ENCODE measurements at regions not wholly inside any gene's neighbourhood (a gene's known extent, or its start where the extent isn't known, plus 50 kb on each side); places are given as distances from the start of the nearest gene placed in this dataset.

DNA sequence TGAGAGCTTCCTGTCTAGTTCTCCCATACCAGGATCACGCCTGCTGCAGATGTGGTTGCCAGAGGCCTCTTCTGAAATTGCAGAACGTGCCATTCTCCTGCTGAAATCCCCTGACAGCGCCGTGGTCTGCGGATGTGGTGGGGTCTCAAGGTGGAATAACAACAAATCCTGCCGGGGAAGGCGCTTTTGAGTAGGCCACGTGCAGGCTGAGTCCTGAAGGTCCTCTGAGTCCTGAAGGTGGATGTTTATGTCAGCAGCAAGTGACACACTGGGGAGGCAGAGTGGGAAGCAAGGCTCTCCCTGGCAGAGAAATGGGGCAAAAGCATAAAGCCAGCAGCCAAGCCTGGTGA is 241.4 kb downstream of the MYCN start:
- WGBS, 3 donors, result 85 to 89% (median 88%) methylated on average over 8 of the region's 8 CpGs
- H3K27ac ChIP-seq (ENCODE audit: low read depth, low read length), result no peak overlapping the region

DNA sequence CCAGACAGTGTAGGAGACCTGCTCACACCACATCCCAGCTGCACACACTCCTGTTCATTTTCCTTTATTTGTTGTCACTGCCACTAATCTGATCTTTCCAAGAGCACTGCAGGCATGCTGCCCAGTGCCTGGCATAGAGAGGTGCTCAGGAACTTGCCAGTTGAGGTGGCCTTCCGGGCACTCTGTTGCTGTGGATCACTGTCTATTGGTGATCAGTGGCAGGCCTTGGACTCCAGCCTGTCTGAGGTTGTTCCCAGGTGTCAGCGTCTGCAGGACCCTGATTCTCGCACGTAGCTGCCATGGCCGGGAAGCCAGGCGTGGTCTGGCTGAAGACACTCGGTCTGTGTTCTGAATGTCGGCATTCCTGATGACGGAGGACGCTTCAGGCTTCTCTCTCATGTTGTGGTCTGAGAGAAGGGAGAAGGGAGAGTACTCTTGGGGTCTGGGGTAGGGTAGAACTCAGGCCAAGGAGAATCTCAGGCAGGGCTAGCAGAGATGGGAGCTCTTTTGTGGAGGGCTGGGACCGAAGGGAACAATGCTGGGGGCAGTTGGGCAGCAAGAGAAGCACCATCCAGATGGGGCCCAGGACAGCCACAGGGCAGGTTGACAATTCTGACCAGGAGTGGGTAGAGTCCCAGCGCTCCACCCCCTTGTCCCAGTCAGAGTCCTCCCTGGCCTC is 240.9 kb downstream of the MYCN start:
- 89 to 94% (median 93%) methylated on average over 12 of the region's 12 CpGs for WGBS, 3 donors
- H3K27ac ChIP-seq (ENCODE audit: low read depth, low read length), result no peak overlapping the region

DNA sequence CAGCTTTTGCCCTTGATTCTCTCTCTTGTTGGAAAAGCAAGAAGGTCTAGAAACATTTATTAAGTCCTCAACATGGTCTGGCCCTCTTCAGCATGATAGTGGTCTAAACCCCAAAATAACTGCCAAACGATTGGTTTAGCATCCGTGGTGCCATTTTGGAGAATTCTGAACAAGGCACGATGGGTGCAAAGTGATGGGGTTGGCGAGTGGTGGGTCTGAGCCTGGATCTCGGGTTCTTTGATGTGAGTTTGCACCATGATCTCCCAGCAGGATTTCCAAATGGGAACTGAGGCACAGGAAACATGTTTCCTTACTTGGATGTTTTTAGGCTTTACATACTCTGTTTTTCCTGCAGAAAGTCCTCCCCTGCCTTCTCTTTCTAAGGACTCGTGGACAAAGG is 240.3 kb downstream of the MYCN start:
- H3K27ac ChIP-seq (ENCODE audit: low read depth, low read length), result no peak overlapping the region
- WGBS, 3 donors, result 88 to 91% (median 89%) methylated on average over 6 of the region's 6 CpGs

DNA sequence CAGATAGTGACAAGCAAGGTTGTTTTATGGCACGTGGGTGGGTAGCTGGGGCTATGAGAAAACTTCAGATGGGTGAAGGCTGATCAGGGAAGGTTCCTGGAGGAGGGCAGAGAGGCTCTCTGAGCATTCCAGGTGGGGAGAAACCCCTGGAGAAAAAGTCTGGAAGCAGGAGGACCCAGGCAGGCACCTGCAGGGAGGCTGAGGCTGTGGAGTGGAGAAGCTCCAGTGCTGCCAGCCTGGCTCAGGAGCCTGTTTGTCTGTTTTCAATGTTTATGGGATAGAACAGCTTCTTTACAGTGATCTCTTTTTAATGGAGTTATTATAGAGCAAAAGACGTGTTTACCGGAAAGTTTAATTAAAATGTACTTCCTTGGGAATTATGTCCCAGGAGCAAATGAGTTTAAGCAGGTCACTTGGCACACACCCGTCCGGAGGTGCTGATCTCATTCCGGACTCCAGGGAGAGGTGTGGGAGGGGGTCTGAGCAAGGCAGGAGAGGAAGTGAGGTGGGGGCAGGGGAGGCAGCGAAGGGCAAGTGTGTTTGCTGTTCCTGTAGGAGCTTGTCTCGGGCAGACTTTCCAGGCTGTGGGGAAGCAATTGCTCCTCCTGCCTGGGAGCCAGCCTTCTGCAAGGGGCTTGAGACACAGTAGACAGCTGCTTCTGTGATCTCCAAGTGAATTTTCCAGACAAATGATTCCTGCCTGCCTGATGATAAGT is 239.5 kb downstream of the MYCN start:
- WGBS, 3 donors, result 27 to 60% (median 47%) methylated on average over 8 of the region's 8 CpGs
- no peak overlapping the region for H3K27ac ChIP-seq (ENCODE audit: low read depth, low read length)

DNA sequence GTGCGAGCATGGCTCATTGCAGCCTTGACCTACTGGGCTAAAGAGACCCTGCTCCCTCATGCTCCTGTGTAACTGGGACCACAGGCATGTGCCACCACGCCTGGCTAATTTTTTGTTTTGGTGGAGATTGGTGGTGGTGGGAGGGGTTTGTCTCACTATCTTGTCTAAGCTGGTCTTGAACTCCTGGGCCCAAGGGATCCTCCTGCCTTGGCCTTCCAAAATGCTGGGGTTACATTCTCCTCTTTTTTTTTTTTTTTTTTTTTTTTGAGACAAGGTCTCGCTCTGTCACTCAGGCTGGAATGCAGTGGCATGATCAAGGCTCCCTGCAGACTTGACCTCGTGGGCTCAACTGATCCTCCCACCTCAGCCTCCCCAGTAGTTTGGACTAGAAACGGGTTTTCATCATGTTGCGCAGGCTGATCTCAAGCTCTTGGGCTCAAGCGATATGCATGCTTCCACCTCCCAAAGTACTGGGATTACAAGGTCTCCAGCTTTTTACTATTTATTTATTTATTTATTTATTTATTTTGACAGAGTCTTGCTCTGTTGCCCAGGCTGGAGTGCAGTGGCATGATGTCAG is 238.3 kb downstream of the MYCN start:
- 94 to 96% (median 95%) methylated on average over 7 of the region's 7 CpGs for WGBS, 3 donors
- H3K27ac ChIP-seq (ENCODE audit: low read depth, low read length), result no peak overlapping the region

DNA sequence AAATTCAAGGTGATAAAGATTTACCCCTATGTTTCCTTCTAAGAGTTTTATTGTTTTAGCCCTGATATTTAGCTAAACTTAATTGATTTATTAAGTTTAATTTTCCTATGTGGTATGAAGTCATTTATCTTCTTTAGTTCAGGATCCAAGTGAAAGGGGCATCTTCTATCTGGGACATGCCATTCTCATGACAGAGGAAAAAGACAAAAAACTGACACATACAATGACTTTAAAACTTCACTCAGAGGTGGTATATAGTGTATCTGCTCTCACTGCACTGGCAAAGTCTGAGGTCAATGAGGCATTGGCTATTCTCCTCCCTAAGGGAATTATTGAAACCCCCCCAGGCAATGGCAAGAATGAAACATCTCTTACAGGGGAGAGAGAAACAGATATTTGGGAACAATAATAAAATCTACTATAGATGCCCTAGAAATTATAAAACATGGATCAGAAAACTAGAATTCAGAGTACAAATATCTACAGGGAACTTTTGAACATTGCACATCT is 237.4 kb downstream of the MYCN start:
- no peak overlapping the region for H3K27ac ChIP-seq (ENCODE audit: low read depth, low read length)

DNA sequence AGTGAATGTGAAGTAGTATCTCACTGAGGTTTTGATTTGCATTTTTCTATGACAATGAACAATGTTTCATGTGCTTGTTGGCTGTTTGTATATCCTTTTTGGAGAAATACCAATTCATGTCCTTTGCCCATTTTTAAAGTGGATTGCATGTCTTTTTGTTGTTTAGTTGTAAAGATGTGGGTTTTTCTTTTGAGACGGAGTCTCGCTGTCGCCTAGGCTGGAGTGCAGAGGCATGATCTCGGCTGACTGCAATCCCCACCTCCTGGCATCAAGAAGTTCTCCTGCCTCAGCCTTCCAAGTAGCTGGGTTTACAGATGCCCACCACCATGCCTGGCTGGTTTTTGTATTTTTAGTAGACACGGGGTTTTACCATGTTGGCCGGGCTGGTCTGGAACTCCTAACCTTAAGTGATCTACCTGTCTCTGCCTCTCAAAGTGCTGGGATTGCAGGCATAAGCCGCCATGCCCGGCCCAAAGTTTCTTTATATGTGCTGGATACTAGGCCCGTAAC is 236.7 kb downstream of the MYCN start:
- H3K27ac ChIP-seq (ENCODE audit: low read depth, low read length), result no peak overlapping the region
- 92 to 96% (median 95%) methylated on average over 9 of the region's 9 CpGs for WGBS, 3 donors

DNA sequence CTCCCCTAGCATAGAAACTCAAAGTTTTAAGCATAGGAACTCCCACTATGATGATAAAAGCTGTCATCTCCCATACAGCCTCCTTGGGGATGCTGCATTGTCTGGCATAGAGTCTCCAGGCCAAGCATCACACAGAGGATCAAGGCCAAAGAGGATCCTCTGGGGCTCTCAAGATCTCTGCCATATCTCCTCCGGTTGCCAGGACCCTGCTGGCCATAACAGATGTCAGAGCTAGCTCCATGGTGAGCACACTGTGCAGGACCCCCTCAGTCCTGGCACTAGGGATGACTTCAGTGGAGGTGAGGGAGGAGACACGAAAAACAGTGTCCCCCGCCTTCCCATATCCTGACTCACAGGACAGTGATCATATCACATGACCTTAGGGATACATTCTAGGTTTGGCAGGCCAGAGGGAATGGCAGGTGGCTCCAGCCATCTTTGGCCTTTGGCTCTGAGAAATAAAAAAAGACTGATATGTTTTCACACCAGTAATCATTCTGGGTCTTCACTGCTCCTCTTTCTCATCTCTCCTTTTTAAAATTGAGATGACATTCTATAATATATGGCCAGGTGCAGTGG is 235.0 kb downstream of the MYCN start:
- no peak overlapping the region for H3K27ac ChIP-seq (ENCODE audit: low read depth, low read length)
- WGBS, 3 donors, result 88 to 96% (median 89%) methylated on average over 3 of the region's 3 CpGs

DNA sequence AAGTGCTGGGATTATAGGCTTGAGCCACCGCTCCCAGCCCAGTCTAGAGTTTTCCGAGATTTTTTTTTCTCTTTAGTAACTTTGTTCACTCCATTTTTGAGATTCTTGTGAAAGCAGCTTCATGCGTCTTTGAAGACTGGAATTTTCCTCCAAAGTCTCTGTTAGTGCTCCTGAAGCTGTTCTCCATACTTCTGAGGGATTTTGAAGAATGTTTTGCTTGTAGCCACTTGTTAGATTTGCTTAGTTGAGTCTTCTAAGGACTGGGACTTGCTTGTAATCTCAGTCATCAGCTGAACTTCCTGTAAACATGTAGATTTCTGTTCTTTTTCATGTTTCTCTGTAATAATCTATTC is 234.3 kb downstream of the MYCN start:
- 90 to 95% (median 94%) methylated on average over 3 of the region's 3 CpGs for WGBS, 3 donors

DNA sequence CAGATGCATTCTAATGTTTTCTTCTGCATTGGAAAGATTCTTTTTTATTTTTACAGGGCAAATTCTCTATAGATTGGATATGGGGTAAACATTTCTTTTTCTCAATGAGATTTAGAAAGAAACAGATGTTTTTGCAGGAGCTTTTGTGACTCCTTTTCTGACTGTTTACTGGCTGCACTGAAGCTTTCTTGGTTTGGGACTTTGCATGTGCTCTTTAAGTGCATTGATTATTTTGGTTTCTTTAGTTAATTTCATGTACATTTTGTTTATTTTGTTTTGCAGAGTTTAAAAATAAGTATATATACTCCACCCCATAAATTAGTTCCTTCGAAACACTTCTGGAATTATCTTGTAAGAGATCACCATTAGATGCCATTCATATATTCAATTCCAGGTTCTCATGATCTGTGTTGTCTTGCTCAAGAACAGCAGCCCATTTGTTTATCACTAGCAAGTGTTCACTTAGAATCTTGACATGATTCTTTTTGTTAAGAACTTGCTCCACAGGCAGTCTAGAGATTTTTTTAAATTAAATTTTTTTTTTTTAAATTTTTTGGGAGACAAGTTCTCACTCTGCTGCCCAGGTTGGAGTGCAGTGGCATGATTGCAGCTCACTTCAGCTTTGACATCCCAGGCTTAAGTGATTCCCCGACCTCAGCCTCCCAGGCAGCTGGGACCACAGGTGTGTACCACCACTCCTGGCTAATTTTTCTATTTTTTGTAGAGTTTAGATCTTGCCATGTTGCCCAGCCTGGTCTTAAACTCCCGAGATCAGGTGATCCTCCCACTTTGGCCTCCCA is 233.7 kb downstream of the MYCN start:
- H3K27ac ChIP-seq (ENCODE audit: low read depth, low read length), result no peak overlapping the region
- 81 to 89% (median 86%) methylated on average over 3 of the region's 3 CpGs for WGBS, 3 donors

More for the DNA sequence above, 234.3 kb downstream of the MYCN start:
- H3K27ac ChIP-seq (ENCODE audit: low read depth, low read length), result no peak overlapping the region

DNA sequence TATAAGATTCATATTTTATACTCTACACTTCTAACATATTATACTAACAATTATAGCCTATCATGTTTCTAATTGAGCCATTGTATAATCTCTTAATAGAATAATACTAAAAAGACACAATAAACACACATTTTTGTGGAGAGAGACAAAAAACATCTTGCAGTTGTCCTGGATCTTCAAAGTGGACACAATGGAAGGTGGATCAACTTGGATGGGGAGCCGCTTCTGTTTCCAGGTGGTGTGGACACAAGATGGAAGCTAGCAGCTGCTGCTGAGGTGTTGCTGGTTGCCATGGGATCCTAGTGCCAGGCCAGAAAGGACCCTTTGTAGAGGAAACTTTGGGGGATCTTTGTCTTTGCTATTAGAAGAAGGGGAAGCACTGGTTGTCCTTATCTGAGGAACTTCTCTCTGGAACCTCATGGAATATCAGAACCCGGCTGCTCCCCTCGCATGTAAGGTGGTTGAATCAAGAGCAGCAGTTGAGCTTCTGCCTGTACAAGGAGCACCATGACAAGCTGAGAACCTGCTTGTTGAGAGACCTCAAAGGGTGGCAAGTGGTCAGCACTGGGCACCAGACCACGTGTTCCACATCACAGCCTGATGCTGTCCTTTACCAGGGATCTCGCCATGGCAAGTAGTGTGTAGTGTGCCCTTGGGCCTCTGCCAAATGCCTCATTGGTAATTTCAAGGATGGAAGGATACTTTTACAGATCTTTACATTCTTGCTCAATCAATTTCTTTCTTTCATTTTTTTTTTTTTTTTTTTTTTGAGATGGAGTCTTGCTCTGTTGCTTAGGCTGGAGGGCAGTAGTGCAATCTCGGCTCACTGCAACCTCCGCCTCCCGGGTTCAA is 232.2 kb downstream of the MYCN start:
- no peak overlapping the region for H3K27ac ChIP-seq (ENCODE audit: low read depth, low read length)
- WGBS, 3 donors, result 92 to 96% (median 95%) methylated on average over 8 of the region's 8 CpGs

DNA sequence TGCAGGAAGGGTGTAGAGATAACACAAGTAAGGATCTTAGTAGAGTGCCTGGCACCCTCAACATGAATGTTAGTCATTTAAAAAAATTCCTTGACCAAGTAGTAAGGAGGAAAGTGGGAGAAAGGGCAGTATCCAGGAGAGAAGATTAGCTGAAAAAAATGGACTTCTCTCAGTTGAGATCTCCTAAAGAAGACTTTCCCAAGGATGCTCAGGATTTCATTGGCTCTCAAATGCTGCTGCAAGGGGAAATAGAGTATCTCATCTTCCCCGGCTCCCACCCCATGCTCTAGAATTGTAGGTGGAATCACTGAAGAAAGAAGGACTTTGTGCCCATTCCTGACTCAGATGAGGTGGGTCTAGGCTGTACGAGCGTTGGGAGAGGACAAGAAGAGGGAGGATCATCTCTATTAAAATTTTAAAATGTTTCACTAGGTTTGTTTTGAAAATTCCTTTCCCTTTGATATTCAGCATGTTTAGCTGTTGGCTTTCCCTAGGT is 231.1 kb downstream of the MYCN start:
- WGBS, 3 donors, result 88 to 95% (median 92%) methylated on average over 3 of the region's 3 CpGs

DNA sequence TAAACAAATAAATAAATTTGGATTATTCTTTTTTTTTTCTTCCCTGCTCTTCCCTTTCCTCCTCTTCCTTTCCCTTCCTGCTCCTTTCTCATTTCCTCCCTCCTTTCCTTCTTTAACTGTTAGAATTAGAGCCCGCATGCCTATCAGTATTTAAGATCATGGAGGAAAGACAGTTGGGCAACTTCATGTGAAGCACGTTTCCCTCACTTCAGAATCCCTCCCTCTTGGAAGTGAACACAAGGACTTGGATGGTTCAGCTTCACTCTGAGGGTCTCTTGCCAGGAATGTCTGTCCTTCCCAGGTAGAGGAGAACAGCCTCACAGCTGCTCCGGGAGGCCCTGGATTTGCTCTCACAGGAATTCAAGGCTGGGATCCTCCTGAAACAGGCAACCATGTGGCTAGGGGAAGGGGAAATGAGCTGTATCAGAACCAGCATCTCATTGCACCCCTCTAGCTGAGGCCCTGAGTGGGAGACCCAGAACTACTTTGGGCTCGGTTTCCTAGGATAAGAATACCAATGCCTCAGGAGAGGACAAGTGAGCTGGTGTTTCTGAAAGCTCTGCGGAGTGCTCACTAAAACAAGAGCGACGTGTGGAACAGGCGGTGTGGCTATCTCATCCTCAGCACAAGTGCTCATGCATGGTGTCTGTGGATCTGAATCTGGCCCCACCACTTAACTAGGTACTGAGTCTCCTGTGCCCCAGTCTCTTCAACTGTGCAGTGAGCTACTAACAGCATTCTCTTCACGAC is 230.5 kb downstream of the MYCN start:
- no peak overlapping the region for H3K27ac ChIP-seq (ENCODE audit: low read depth, low read length)
- 86 to 90% (median 87%) methylated on average over 9 of the region's 9 CpGs for WGBS, 3 donors

More for the DNA sequence above, 231.1 kb downstream of the MYCN start:
- no peak overlapping the region for H3K27ac ChIP-seq (ENCODE audit: low read depth, low read length)

DNA sequence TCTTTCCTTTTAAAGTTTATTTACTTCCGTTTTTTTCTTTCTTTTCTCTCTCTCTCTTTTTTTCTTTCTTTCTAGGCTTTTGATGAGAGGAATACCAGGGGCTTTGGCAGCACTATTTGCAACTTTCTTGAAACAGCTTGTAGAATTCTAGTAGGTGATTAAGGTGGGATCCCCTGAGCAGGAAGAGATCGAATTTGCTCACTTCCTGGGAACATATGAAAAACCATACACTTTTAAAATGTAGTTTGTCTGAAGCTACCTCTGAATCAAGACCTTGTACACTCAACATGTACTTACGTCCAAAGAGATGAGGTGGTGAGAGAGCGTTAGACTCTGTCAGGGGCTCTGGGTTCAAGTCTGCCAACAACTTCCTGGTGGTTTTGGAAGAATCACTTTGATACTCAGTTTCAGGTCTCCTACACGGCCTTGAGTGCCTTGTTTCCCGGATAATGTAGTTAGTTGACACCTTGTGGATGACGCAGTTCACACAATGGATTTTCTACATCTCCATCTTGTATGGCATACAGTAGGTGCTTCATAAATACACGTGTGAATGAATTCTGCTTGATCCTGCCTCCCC is 229.1 kb downstream of the MYCN start:
- whole genome bisulfite sequencing, 3 donors, result 81 to 85% (median 83%) methylated on average over 8 of the region's 8 CpGs
- no peak overlapping the region for H3K27ac ChIP-seq (ENCODE audit: low read depth, low read length)

DNA sequence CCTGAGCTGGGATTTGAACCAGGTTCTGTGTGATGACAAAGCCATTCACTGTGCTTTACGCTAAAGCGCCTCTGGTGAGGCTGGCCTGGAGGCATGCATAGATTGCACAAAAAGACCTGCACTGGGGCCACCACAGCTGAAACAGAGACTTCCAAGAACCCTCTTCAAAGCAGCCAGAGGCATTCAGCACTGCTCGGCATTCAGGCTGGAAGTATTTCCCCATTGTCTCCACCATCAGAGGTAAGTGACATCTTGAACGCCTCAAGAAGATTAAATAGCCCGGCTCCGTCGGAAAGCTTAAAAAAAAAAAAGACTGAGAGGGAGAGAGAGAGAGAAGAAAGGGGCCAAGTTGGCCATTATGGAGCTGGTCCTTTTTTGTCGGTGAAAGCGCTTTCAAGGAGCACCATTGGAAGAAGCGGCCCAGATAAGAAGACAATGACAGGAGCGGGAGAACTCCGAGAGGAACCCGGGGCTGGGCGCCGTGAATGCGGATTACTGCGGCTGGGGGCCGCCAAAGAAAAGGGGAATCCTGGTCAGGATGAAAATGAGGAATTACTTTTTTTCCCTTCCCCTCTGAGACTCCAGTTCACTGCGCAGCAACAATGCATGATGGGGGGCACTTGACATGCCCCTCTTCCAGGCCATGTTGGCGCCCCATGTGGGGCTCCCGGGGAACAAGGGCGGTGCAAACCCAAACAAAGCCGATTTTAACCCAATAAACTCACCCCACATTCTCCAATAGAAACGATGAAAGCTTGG is 228.3 kb downstream of the MYCN start:
- 83 to 90% (median 87%) methylated on average over 24 of the region's 24 CpGs for WGBS, 3 donors
- no peak overlapping the region for H3K27ac ChIP-seq (ENCODE audit: low read depth, low read length)

DNA sequence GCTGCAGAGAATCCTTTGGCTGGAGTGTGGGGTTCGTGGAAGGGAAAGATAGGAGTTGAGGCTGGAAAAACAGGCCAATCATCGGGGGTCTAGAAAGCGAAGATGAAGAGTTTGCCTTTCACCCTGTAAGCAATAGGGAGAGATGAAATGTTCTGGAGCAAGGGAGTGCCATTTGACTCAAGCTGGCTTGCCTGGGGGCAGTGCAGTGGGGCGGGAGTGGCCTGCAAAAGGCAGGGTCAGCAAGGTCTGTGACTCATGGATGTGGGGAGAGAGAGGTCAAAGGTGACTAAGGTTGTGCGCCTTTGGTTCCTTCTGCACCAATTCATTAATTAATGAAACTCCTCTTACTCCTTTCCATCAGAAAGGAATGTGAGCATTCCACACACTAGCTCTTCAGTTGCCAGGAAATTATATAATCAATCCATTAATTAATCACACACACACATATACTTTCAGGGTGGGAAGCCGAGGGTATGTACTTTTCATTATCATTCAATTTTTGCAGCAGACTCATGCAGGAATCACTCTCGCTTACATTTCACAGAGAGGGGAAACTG is 227.6 kb downstream of the MYCN start:
- H3K27ac ChIP-seq (ENCODE audit: low read depth, low read length), result no peak overlapping the region
- WGBS, 3 donors, result 84 to 91% (median 88%) methylated on average over 7 of the region's 7 CpGs
